Activated T-cell treated with anti-CD3 and anti-CD28 coated beads for 24 hours (primary cell): ENCODE measurements at regions not wholly inside any gene's neighbourhood (a gene's known extent, or its start where the extent isn't known, plus 50 kb on each side); places are given as distances from the start of the nearest gene placed in this dataset.
"Not testable (repeated sequence)": the region's sequence is repeated elsewhere in the genome, so short reads cannot be mapped to it uniquely, and the experiment has no call there.

Source experiments
- DNase-seq: peaks from one replicate; pipeline ENCODE4 v3.0.0-alpha.2; 2020; ENCODE audit warnings: low read depth

GRCh38 chr18:9017167-9017904 is 85.2 kb upstream of the NDUFV2 start:
- peak; percentile 77 for DNase-seq

GRCh38 chr18:9017905-9018227 is 84.6 kb upstream of the NDUFV2 start:
- DNase-seq = no peak

- DNase-seq = no peak
Measured at GRCh38 chr18:9019135-9019534, 83.4 kb upstream of the NDUFV2 start.

- no peak for DNase-seq
Measured at GRCh38 chr18:9020221-9020620, 82.3 kb upstream of the NDUFV2 start.

GRCh38 chr18:9021458-9021857 is 81.0 kb upstream of the NDUFV2 start:
- no peak for DNase-seq

- DNase-seq = no peak
Measured at GRCh38 chr18:9022397-9023155, 79.9 kb upstream of the NDUFV2 start.

- not testable (repeated sequence) for DNase-seq
Measured at GRCh38 chr18:9024031-9024646, 78.4 kb upstream of the NDUFV2 start.

- no peak for DNase-seq
Measured at GRCh38 chr18:9025091-9025838, 77.2 kb upstream of the NDUFV2 start.

GRCh38 chr18:9029131-9029530 is 73.4 kb upstream of the NDUFV2 start:
- DNase-seq = no peak

- no peak for DNase-seq
Measured at GRCh38 chr18:9032519-9032918, 70.0 kb upstream of the NDUFV2 start.

- DNase-seq = no peak
Measured at GRCh38 chr18:9038277-9038871, 64.1 kb upstream of the NDUFV2 start.

- no peak for DNase-seq
Measured at GRCh38 chr18:9039441-9040071, 62.9 kb upstream of the NDUFV2 start.

- no peak for DNase-seq
Measured at GRCh38 chr18:9042766-9043481, 59.6 kb upstream of the NDUFV2 start.

GRCh38 chr18:9043581-9043980 is 58.9 kb upstream of the NDUFV2 start:
- DNase-seq = no peak

- no peak for DNase-seq
Measured at GRCh38 chr18:9047715-9048114, 54.8 kb upstream of the NDUFV2 start.

GRCh38 chr18:9048236-9048635 is 54.3 kb upstream of the NDUFV2 start:
- no peak for DNase-seq

GRCh38 chr18:9048808-9049494 is 53.5 kb upstream of the NDUFV2 start:
- DNase-seq = no peak

- DNase-seq = no peak
Measured at GRCh38 chr18:9049495-9049809, 53.0 kb upstream of the NDUFV2 start.

- not testable (repeated sequence) for DNase-seq
Measured at GRCh38 chr18:9050628-9051284, 51.7 kb upstream of the NDUFV2 start.
